ENCODE measurements at regions not wholly inside any gene's neighbourhood (a gene's known extent, or its start where the extent isn't known, plus 50 kb on each side); places are given as distances from the start of the nearest gene placed in this dataset.

GRCh38 chr11:130728185-130729180 lies 187.8 kb downstream of the SNX19 start:
- no peak overlapping the region for H3K27ac ChIP-seq
- H3K4me3 ChIP-seq, result no peak overlapping the region
- TF ChIP-seq CTCF (IDR thresholded peaks at IDR 0.05), result no peak
- no peaks in the 10 kb centered on the region for H3K27me3 ChIP-seq
- ATAC-seq (no peak), DNase-seq (no peak)
- H3K9me3 ChIP-seq, result peaks cover 0 to 17% of the 10 kb centered on the region in 2 donors
- no peaks in the 10 kb centered on the region for H3K36me3 ChIP-seq
- intact Hi-C loops (cut with DNase I), result no loop called here
- H3K4me1 ChIP-seq, result no peaks in the 10 kb centered on the region

GRCh38 chr11:130729193-130729592 lies 187.1 kb downstream of the SNX19 start:
- Histone ChIP-seq H3K27me3 (no peaks in the 10 kb centered on the region), H3K4me1 (no peaks in the 10 kb centered on the region), H3K27ac (no peak overlapping the region), H3K4me3 (no peak overlapping the region), H3K9me3 (peaks cover 0 to 21% of the 10 kb centered on the region in 2 donors), H3K36me3 (no peaks in the 10 kb centered on the region)
- no peak for DNase-seq
- ATAC-seq, result no peak
- intact Hi-C loops (cut with DNase I), result no loop called here
- TF ChIP-seq CTCF (IDR thresholded peaks at IDR 0.05), result no peak

DNA sequence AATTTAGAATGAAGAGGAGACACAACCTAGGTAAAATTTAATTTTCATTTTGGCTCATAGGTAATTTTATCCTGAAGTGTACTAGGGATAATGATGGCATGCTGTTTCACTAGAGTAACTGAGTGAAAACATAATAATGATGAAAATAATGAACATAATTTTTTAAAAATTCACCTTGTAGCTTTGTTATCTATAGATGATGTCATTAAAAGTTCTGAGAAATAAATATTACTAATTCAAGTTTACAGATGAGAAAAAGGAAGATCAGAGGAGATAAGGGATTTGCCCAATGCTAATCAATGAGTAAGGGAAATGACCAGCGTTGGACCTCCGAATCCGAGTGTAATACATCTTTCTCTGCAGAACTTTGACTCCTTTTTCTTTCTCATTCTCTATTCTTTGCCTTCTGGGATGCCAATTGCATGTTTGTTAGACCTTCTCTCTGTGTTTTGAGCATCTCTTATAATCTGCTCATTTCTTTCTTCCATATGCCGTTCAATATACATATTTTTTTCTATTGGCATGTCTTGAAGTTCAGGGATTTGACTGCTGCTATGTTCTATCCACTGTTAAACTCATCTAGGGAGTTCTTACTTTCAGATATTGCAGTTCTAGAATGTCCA lies 186.5 kb downstream of the SNX19 start:
- ATAC-seq, result no peak
- no peak for TF ChIP-seq CTCF (IDR thresholded peaks at IDR 0.05)
- Histone ChIP-seq H3K27ac (no peak overlapping the region), H3K27me3 (no peaks in the 10 kb centered on the region), H3K9me3 (peaks cover 0 to 27% of the 10 kb centered on the region in 2 donors), H3K36me3 (no peaks in the 10 kb centered on the region), H3K4me3 (no peak overlapping the region), H3K4me1 (no peaks in the 10 kb centered on the region)
- DNase-seq, result no peak
- intact Hi-C loops (cut with DNase I), result no loop called here

DNA sequence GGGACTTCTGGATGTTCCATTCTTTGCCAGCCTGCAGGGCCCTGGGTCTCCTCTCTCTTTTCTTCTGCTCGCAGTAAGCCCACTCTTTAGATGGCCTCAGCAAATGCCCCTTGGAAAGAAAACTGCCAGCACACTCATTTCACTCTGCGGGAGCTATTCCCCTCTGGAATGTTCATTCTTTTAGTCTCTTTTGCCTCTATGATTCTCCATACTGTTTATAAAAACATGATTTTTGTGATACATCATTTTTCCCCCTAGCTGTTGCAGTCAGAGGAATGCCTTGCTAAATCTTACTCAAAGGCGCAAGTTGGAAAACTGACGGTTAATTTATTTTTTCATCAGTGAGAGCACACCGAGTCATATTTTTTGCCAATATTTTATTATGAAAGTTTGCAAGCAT lies 184.9 kb downstream of the SNX19 start:
- no peak for ATAC-seq
- Histone ChIP-seq H3K27ac (no peak overlapping the region), H3K36me3 (no peaks in the 10 kb centered on the region), H3K4me1 (no peaks in the 10 kb centered on the region), H3K27me3 (no peaks in the 10 kb centered on the region), H3K9me3 (peaks cover 0 to 32% of the 10 kb centered on the region in 2 donors), H3K4me3 (no peak overlapping the region)
- intact Hi-C loops (cut with DNase I), result no loop called here
- TF ChIP-seq CTCF (IDR thresholded peaks at IDR 0.05), result no peak
- no peak for DNase-seq

- no peaks in the 10 kb centered on the region for H3K27me3 ChIP-seq
- DNase-seq (no peak), ATAC-seq (no peak)
- H3K4me3 ChIP-seq, result no peak overlapping the region
- no peaks in the 10 kb centered on the region for H3K36me3 ChIP-seq
- no peaks in the 10 kb centered on the region for H3K4me1 ChIP-seq
- intact Hi-C loops (cut with DNase I), result no loop called here
- no peak overlapping the region for H3K27ac ChIP-seq
- no peak for TF ChIP-seq CTCF (IDR thresholded peaks at IDR 0.05)
- H3K9me3 ChIP-seq, result peaks cover 0 to 32% of the 10 kb centered on the region in 2 donors
Observed at GRCh38 chr11:130732476-130732875, 183.8 kb downstream of the SNX19 start.

Data from left lung (tissue), 4 donors.